Esophagus muscularis mucosa (tissue), 4 donors: ENCODE measurements at regions not wholly inside any gene's neighbourhood (a gene's known extent, or its start where the extent isn't known, plus 50 kb on each side); places are given as distances from the start of the nearest gene placed in this dataset.
A peak's percentile ranks its signal among the peaks of the same experiment; 100 is the strongest.

Experiments used
- DNase-seq: peaks from one replicate; pipeline ENCODE4 v3.0.0-alpha.2; 2017; ENCODE audit errors: extremely low spot score
- H3K27ac ChIP-seq, 4 donors: fragments of 200-600 bp; sonication (generic); replicated peaks in 1 of 4; 1 replicate in 3 of 4; 2 replicates in 1 of 4; pipeline ENCODE4 v1.5.1; 2016 to 2019; ENCODE audit warnings: mild to moderate bottlenecking in 1 of 4
- H3K27me3 ChIP-seq, 4 donors: fragments of 200-600 bp; sonication (generic); one replicate each; pipeline versions ENCODE4 v1.5.1 to v1.6.0; 2016 to 2019
- H3K36me3 ChIP-seq, 4 donors: fragments of 200-600 bp; sonication (generic); one replicate each; pipeline ENCODE4 v1.5.1; 2016 to 2019
- H3K4me1 ChIP-seq, 4 donors: fragments of 200-600 bp; sonication (generic); one replicate each; pipeline ENCODE4 v1.5.1; 2016 to 2019
- H3K4me3 ChIP-seq, 4 donors: fragments of 200-600 bp; sonication (generic); 1 replicate in 2 of 4; 2 replicates in 2 of 4; pipeline ENCODE4 v1.5.1; 2016 to 2019; ENCODE audit warnings: mild to moderate bottlenecking in 4 of 4, moderate library complexity in 1 of 4
- H3K9me3 ChIP-seq, 4 donors: fragments of 200-600 bp; sonication (generic); 1 replicate in 3 of 4; 2 replicates in 1 of 4; pipeline ENCODE4 v1.5.1; 2016 to 2019
- EP300 ChIP-seq: sonication (generic); formaldehyde crosslinking; IDR thresholded peaks from one replicate; pipeline ENCODE4 v1.6.1; 2017; ENCODE audit warnings: antibody characterized with exemption
- POLR2A ChIP-seq: fragments of 450-650 bp; IDR thresholded peaks from one replicate; pipeline ENCODE4 v1.6.1; 2017; ENCODE audit warnings: antibody characterized with exemption, moderate library complexity, mild to moderate bottlenecking, low read depth
- POLR2AphosphoS5 ChIP-seq, 2 donors: sonication (generic); formaldehyde crosslinking; IDR thresholded peaks; one replicate each; pipeline ENCODE4 v1.6.1; 2017; ENCODE audit warnings: antibody characterized with exemption in 2 of 2
- WGBS: methylation state at CpG from one replicate; pipeline ENCODE4 v1.1.5; 2018; 5-methylcytosine and 5-hydroxymethylcytosine counted together
- intact Hi-C: fragments of 100-400 bp; cut with DNase I; formaldehyde crosslinking; loops from one replicate; pipeline ENCODE4 v1.15.1; 2023
- TF ChIP-seq, protein P1 (sequence below), 3 experiments: fragments of 200-600 bp in 2 of 3; fragments of 450-650 bp in 1 of 3; sonication (generic) in 2 of 3; IDR thresholded peaks; one replicate each; pipeline ENCODE4 v1.5.1; 2017 to 2019; ENCODE audit warnings: antibody characterized with exemption in 3 of 3, mild to moderate bottlenecking in 2 of 3, moderate library complexity in 1 of 3

DNA sequence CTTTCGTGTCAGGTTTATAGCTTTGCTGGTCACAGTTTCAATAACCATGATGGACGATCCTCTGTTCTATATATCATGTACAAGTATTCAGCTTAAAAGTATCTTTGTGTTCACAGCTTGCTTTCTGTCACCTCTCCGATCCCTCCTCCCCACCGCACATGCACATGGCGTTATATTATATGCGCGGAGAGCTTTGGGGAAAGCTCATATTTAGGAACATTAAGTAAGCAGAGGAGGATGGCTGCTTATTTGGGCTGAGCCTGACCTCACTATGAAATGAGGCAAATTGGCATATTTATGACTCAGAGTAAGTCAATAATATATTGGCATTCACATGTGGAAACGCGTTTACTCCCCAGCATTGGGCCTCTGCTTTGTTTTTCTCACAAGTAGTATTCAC is 360.5 kb downstream of the HLX start:
- DNase-seq, result no peak
- H3K27me3 ChIP-seq, result no peaks in the 10 kb centered on the region
- H3K4me1 ChIP-seq, result peaks cover 10 to 41% (median 29%) of the 10 kb centered on the region in 4 donors
- H3K36me3 ChIP-seq, result no peaks in the 10 kb centered on the region
- TF ChIP-seq POLR2A (no peak), POLR2AphosphoS5 (IDR thresholded peaks at IDR 0.05) (no peak), EP300 (no peak)
- TF ChIP-seq, protein P1, sequence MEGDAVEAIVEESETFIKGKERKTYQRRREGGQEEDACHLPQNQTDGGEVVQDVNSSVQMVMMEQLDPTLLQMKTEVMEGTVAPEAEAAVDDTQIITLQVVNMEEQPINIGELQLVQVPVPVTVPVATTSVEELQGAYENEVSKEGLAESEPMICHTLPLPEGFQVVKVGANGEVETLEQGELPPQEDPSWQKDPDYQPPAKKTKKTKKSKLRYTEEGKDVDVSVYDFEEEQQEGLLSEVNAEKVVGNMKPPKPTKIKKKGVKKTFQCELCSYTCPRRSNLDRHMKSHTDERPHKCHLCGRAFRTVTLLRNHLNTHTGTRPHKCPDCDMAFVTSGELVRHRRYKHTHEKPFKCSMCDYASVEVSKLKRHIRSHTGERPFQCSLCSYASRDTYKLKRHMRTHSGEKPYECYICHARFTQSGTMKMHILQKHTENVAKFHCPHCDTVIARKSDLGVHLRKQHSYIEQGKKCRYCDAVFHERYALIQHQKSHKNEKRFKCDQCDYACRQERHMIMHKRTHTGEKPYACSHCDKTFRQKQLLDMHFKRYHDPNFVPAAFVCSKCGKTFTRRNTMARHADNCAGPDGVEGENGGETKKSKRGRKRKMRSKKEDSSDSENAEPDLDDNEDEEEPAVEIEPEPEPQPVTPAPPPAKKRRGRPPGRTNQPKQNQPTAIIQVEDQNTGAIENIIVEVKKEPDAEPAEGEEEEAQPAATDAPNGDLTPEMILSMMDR (IDR thresholded peaks at IDR 0.05), result no peak
- intact Hi-C loops, result no loop called here
- no peak overlapping the region for H3K27ac ChIP-seq
- no peak overlapping the region for H3K4me3 ChIP-seq
- H3K9me3 ChIP-seq, result no peaks in the 10 kb centered on the region
- 93% methylated on average over 9 of the region's 9 CpGs for WGBS

DNA sequence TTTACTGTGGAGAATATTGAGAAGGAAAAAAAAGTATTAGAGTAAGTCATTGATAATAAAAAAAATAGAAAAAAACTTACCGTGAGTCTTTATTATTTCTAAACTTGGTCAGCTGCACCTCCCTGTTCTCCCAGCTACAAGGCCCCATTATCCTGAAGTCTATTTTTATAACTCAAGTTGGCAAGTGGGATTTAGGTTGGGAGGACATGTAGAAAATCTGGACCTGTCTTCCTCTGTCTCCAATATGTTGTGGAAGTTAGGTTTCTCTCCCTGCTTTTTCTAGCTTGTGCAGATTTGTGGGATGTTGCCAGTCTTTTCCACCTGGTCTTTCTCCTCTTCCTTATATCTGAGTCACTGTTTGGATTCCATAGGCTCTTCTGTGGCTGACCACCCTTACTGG is 361.4 kb downstream of the HLX start:
- DNase-seq, result no peak
- no peaks in the 10 kb centered on the region for H3K27me3 ChIP-seq
- H3K4me3 ChIP-seq, result no peak overlapping the region
- 46% methylated on average over 1 of the region's 1 CpG for WGBS
- peak overlapping the region in 1 of 4 donors; percentile 17 for H3K27ac ChIP-seq
- H3K9me3 ChIP-seq, result no peaks in the 10 kb centered on the region
- TF ChIP-seq EP300 (no peak), POLR2A (no peak), POLR2AphosphoS5 (IDR thresholded peaks at IDR 0.05) (no peak)
- TF ChIP-seq, protein P1 (IDR thresholded peaks at IDR 0.05), result no peak
- intact Hi-C loops, result no loop called here
- peaks cover 10 to 33% (median 24%) of the 10 kb centered on the region in 4 donors for H3K4me1 ChIP-seq
- H3K36me3 ChIP-seq, result no peaks in the 10 kb centered on the region

DNA sequence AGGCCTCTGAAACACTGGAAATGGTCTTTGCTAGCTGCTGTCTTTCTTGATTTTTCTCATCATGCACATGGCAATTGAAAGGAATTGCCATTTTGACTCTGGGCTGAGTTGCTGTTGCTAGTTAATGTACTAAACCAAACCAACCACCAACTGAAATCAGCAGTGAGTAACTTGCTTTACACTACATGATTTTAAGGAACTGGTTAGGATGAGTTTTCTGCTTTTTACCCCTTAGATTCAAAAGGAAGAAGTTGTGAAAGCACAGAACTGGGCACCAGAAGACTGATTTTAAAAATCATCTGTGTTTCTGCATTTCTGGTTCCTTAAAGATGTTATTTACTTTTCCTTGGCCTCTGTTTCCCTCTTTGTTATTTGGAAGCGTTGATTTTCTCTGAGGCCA is 361.9 kb downstream of the HLX start:
- H3K36me3 ChIP-seq, result no peaks in the 10 kb centered on the region
- no peak for DNase-seq
- H3K27ac ChIP-seq, result peak overlapping the region in 1 of 4 donors; percentile 17
- intact Hi-C loops, result no loop called here
- no peaks in the 10 kb centered on the region for H3K27me3 ChIP-seq
- no peaks in the 10 kb centered on the region for H3K9me3 ChIP-seq
- peaks cover 10 to 29% (median 21%) of the 10 kb centered on the region in 4 donors for H3K4me1 ChIP-seq
- WGBS, result 97% methylated on average over 1 of the region's 1 CpG
- TF ChIP-seq, protein P1 (IDR thresholded peaks at IDR 0.05), result no peak
- TF ChIP-seq POLR2AphosphoS5 (IDR thresholded peaks at IDR 0.05), result no peak
- no peak for TF ChIP-seq EP300
- TF ChIP-seq POLR2A, result no peak
- no peak overlapping the region for H3K4me3 ChIP-seq

DNA sequence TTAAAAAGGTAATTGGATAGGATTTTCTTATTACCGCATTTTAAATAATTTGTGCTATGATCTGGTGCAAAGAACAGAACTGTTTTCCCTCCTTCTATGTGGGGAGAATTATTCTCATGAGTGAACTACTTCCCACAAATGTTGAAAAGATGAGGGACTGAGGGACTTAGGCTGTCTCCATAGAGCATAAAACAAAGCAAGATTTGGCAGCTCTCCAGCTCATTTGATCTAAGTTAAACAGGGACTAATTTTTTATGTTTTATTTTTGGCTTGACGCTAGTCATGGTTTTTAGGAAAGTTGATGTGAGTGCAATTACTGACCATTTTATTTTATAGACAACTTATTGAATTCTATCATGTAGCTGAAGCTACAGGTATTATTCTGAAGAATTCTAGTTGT is 362.3 kb downstream of the HLX start:
- H3K27me3 ChIP-seq, result no peaks in the 10 kb centered on the region
- peaks cover 10 to 29% (median 20%) of the 10 kb centered on the region in 4 donors for H3K4me1 ChIP-seq
- H3K9me3 ChIP-seq, result no peaks in the 10 kb centered on the region
- H3K4me3 ChIP-seq, result no peak overlapping the region
- peak overlapping the region in 1 of 4 donors; percentile 17 for H3K27ac ChIP-seq
- TF ChIP-seq POLR2AphosphoS5 (IDR thresholded peaks at IDR 0.05), result no peak
- no peak for TF ChIP-seq POLR2A
- no peak for TF ChIP-seq EP300
- TF ChIP-seq, protein P1 (IDR thresholded peaks at IDR 0.05), result no peak
- 49% methylated on average over 2 of the region's 2 CpGs for WGBS
- no peaks in the 10 kb centered on the region for H3K36me3 ChIP-seq
- no peak for DNase-seq
- intact Hi-C loops, result no loop called here

DNA sequence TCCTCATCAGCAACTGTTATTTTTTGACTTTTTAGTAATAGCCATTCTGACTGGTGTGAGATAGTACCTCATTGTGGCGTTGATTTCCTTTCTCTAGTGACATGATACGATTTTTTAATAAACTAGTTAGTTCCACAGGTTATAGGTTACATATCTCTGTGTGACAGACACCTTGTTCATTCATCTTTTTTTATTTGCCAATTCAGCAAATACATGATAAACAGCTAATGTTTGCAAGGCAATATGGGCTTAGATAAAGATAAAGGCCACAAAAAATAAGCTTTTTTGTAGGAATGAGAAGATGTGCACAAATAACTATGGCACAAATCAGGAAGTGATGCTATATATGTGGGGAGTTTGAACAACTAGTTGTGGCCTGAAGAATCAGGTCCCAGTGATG is 366.8 kb downstream of the HLX start:
- Histone ChIP-seq H3K36me3 (no peaks in the 10 kb centered on the region), H3K9me3 (no peaks in the 10 kb centered on the region), H3K4me3 (no peak overlapping the region), H3K27ac (no peak overlapping the region), H3K4me1 (peaks cover 3 to 23% (median 16%) of the 10 kb centered on the region in 4 donors), H3K27me3 (no peaks in the 10 kb centered on the region)
- TF ChIP-seq EP300 (no peak), POLR2AphosphoS5 (IDR thresholded peaks at IDR 0.05) (no peak), POLR2A (no peak)
- TF ChIP-seq, protein P1 (IDR thresholded peaks at IDR 0.05), result no peak
- WGBS, result 84% methylated on average over 2 of the region's 2 CpGs
- no peak for DNase-seq
- intact Hi-C loops, result no loop called here
